Middle frontal gyrus (tissue), 1 donor: ENCODE measurements at regions not wholly inside any gene's neighbourhood (a gene's known extent, or its start where the extent isn't known, plus 50 kb on each side); places are given as distances from the start of the nearest gene placed in this dataset.

Experiments
- DNase-seq: peaks from one replicate; pipeline ENCODE4 v3.0.0-alpha.2; 2015; ENCODE audit warnings: low spot score; ENCODE audit errors: extremely low spot score

DNA sequence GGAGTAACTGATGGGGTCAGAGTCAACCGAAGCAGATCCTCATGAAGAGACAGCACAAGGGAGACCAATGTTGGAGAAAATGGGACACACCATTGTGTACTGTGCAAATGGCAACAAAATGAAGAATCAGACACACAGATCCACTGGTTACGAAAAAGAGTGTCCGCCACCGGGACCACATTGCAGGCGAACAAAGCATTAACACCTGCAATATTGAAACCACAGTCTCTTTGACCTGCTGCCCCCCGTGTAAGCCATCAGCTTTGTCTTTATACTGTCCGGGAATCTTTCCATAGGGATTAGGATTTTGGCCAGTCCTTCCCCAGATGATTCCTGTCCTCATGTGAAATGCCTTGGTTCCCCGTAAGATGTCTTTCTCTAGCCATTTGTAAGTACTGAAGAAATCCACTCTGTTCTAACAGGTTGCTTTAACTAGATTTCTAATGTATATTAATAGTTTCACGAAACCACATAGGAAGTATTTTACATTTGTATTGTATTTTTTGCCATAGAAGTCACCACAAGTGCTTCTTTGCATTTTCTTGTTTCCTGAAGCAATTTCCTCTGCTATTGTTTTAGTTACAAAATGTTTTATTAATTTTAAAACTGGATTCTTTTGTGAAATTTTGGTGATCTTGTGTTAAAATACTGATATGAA, 140.8 kb upstream of the NFE2L3 start:
- DNase-seq = no peak

DNA sequence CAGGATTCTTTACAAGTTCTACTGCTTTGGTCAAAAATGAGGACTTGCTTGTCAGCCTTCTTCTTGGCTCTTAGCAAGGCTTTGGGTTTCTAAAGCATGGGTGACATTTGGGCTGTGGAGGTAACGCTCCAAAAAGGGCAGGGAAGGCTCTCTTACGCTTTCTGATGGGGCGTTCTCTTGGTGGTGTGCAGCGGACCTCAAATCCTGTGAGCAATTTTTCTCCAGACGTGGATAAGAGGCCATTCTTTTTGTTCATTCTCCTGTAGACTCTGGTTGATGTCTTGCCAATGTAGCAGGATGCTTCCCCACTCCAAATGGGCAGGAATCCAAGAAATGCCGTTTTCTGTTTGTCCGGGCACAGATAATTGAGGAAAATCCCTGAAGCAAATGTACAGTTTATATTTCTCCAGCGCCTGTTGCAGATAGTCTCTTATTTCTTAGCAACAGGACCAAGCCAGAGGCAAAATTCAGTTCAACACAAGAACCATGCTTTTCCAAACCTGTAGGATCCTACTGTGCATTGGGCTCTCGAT, 138.4 kb upstream of the NFE2L3 start:
- no peak for DNase-seq

DNA sequence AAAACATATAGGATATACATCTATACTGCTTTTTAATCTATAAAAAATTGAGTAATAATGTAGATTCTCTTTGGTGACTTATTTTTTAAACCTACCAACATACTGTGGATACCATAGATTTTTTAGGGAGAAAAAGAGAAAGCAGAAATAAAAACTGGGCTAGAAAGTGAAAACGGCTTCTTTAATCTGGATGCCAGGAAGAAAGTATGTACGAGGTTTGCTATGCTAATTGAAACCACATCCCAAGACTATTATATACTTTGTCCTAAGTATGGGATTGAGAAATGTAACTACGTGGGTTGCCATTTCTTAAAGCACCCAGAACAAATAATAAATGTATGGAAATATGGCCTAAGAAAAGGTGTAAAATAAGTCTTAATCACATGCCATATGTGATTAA, 129.0 kb upstream of the NFE2L3 start:
- no peak for DNase-seq

DNA sequence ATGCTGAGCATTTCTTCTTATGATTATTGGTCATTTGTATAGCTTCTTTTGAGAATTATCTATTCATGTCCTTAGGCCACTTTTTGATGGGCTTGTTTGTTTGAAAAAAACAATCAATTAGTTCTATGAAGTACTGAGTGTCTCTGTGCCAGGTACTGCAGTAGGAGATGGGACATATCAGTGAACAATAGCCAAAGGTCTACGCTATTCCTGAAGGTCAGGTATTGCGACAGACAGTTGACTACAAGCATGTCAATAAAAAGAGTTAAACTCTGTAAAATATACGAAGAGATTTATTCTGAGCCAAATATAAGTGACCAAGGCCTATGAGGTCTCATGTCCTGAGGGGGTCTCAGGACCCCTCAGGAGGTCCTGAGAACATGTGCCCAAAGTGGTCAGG, 122.1 kb upstream of the NFE2L3 start:
- no peak for DNase-seq

DNA sequence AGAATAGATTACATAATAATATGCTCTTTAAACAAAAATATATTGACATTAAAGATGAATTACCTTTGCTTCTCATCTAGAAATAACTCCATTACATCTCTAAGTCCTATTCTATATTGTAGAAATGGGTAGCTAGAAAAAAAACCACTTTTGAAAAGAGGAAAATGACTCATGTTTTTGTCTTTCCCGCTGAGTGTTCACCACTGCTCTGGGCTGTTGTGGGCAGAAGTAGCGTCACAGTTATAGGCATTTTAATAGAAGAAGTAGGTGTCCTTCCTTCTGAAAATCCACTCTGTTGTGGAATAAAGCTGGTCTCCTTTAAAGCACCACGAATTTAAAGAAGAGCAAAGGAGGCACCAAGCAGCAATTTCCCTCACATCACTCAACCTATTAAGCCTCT, 117.6 kb upstream of the NFE2L3 start:
- no peak for DNase-seq

DNA sequence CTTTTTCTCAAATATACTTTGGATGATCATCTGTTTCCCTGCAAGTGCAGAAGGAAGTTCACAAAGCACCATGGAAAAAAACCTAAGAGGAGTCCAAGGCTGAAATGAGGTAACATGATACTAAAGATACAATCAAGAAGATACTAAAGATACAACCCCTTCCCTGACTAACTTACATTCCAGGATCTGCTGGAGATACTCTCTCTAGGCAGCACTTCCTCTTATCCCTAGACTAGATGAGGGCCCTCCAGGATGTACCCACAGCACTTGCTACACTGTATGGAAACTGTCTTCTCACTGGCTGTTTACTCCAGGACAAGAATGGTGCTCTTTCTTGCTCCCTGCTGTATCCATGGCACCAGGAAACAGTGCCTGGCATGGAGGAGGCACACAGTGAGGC, 116.4 kb upstream of the NFE2L3 start:
- DNase-seq = no peak

DNA sequence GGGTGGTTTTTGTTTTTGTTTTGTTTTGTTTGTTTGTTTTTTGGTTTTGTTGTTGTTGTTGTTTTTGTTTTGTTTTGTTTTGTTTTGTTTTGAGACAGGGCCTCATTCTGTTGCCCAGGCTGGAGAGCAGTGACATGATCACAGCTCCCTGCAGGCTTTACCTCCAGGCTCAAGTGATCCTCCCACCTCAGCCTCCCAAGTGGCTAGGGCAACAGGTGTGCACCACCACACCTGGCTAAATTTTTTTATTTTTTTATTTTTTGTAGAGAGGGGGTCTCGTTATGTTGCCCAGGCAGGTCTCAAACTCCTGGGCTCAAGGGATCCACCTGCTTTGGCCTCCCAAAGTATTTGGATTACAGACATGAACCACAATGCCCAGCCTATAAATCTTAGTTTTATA, 115.9 kb upstream of the NFE2L3 start:
- no peak for DNase-seq

DNA sequence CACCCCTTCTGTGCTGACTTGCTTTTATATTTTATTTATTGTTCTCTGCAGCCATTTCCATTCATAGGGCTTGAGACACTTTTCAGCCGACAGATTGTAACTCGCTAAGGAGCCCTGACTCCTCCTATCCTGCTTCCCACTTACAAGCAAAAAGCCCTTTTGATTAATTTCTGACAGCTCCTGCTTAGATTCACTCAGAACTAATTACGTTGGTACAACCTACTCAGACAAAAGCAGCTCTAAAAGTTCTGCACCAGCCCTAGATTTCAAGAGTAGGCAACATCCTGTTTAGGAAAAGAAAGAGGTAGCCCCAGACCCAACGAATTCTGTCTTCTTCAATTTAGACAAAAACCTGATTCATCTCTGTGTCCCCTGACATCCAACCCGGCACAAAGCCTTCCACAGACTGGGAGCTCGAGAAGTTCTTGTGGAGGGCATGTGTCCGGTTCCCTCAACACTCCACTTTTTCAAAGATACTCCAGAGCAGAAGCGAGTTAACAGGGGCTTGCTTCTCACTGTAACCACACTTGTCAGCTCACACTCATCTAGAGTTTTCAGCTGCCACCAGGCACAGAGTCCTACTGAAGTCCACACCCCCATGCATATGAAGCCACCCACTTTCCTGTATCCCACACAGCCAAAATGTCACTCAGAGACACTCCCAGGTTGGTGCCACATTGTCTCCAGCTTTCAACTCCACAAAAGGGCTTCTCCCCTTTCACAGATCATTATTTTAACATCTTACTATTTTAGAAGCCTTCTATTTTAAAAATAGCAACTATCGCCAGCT, 113.6 kb upstream of the NFE2L3 start:
- no peak for DNase-seq

DNA sequence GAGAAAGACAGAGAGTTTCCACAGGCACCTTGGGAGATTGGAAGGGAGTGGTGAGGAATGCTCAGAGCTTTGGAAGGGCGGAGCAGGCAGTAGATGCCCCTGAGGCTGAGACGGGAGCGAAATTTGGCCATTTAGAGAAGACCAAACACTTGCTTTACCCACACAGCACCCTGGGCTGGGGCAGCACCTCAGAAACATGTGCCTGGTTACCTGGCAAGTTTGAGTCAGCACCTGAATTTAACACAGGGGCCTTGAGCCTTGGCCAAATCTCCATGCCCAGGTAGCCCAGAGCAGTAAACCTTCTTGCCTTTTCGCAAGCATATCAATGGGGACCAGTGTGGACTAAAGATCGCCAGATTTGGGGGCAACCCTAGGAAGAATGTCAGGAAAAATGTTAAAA, 111.9 kb upstream of the NFE2L3 start:
- DNase-seq = no peak

DNA sequence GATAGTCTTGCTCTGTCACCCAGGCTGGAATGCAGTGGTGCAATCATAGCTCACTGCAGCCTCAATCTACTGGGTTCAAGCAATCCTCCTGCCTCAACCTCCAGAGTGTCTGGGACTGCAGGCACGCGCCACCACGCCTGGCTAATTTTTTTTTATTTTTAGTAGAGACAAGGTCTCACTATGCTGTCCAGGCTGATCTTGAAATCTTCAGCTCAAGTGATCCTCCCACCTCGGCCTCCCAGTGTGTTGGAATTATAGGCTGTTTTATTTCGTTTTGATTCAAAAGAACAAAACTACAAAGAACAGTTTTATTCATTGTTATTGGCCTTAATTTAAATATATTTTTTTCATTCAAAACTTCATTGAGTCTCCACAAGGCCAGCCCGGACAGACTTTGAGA, 109.8 kb upstream of the NFE2L3 start:
- no peak for DNase-seq

DNA sequence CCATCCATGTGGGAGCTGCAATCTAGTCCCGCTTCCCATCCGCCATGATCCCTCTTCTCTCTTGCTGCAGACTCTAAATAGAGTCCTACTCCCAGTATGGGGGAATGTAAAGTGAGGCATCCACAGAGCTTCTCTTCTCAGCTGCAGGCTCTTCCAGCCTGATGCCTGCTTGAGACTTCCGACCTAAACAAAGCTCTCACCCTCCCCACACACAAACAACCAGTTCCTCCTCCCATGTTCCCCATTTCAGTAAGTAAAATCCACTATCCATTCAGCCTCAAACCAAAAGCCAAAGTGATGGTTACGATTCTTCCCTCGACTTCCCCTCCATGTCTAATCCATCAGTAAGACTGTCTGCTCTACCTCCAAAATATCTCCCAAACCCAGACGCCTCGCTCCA, 108.2 kb upstream of the NFE2L3 start:
- DNase-seq = no peak

DNA sequence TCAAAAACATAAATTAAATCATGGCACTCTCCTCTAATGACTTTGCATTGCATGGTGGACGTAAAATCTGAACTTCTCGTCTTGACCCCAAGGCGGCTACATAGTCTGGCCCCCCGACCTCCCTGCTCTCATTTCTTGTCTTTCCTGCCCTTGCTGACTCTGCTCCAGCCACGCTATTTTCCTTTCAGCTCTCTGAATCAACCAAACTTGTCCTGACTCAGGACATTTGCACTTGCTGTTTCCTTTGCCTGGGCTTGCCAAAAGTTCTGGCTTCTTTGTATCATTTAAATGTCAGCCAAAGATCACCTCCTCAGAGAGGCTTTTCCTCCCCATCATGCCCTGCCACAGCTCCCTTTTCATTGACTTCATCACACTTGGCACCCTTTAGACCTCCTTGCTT, 107.7 kb upstream of the NFE2L3 start:
- no peak for DNase-seq

DNA sequence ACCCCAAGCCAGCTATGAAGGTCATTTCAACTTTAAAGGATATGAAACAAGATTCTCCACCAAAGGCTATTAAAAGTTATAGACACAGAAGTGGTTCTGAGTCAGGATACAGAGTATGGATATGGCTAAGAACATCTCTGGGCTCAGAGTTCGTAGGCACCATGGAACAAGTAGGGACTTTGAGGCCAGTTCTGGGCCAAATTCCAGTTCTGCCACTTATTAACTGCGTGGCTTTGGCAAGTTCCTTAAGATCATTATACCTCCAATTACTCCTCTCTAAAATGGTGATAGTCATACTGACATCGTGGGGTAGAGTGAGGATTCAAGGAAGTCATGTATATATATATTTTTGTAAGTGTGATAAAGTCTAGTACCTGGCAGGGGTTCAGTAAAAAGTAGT, 105.8 kb upstream of the NFE2L3 start:
- no peak for DNase-seq

DNA sequence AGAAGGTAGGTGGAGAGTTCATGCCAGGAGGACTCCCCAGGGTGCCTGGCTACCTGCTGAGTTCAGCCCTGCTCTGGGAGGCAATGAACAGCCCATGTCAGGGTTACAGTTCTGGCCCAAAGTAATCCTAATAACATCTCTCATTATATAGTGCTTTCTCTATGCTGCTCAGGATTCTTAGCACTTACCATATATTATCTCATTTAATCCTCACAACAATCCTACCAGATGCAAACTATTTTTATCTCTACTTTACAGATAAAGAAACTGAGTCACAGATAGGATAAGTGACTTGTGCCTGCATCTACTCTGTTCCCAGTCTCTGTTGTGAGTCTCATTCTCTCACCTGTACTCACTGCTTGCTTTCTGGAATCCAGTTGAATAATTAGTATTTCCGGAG, 105.1 kb upstream of the NFE2L3 start:
- DNase-seq = no peak

DNA sequence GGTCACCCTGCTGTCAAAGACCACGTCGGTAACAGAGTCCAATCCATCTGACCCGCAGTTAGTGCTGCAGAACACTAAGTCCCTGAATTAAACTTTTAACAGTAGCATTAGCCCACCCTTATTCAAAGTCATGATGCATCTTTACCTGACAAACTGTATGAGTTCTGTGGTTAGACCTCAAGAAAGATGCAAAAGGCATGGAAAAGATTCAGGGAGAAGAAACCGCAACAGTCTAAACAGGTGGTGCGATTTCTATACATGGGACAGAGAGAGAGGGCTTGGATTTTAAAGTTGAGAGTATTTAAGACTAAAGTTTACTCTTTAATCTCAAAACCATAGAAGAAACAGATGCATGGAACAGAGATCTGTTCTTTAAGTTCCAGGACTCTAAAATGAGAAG, 103.3 kb upstream of the NFE2L3 start:
- no peak for DNase-seq

DNA sequence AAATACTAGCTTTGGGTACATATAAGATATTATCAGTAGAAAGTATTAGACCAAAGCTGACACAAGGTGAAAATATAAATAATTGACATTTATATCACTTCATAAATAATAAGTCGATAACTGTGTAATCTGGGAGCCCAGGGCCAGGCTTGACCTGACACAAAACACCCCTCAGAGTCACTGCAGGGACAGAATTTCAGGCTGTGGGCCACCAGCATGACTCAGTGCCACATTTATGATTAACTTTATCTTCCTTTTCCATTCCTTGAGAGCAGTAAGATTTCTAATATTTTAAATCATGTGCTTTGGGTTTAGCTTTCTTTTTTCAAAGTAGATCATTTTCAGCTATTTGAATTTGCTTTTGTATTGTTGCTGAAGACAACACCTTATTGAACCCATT, 102.9 kb upstream of the NFE2L3 start:
- no peak for DNase-seq

DNA sequence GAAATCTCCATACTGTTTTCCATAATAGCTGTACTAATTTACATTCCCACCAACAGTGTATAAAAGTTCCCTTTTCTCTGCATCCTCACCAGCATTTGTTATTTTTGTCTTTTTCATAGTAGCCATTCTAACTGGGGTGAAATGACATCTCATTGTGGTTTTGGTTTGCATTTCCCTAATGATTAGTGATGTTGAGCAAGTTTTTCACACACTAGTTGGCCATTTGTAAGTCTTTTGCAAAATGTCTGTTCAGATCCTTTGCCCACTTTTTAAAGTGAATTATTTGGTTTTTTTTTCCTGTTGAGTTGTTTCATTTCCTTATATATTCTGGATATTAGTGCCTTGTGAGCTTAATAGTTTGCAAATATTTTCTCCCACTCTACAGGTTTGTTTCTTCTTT, 101.0 kb upstream of the NFE2L3 start:
- no peak for DNase-seq

DNA sequence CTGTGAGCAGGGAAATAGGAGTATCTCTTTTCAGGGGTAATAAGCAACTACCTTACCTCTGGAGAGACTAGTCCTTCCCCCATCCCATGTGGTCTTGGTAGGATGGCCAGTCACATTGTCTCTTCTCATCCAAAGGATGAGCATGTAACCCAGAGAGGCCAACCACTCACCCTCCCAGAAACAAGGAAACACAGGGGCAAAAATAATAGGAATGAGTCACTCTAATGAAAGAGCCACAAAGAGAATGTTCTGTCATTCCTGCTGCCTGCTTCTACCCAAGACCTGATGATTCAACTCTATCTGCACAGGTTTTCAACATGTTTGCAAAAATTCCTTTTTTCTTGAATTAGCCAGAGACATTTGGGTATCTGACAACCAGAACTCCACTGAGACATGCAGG, 99.3 kb upstream of the NFE2L3 start:
- DNase-seq = no peak

DNA sequence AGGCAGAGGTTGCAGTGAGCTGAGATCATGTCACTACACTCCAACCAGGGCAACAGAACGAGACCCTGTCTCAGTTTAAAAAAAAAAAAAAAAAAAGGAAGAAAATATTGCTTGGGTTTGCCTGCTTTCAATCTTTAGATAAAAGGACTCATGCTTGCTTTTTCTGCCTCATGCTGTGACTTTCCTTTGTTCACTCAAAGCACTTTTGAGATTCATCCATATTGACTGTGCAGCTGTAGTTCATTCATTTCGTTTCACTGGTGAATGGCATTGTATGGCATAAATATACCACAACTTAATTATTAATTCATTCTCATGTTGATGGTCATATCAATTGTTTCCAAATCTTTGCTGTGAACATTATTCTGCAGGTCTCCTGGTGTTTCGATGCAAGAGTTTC, 97.6 kb upstream of the NFE2L3 start:
- DNase-seq = no peak

DNA sequence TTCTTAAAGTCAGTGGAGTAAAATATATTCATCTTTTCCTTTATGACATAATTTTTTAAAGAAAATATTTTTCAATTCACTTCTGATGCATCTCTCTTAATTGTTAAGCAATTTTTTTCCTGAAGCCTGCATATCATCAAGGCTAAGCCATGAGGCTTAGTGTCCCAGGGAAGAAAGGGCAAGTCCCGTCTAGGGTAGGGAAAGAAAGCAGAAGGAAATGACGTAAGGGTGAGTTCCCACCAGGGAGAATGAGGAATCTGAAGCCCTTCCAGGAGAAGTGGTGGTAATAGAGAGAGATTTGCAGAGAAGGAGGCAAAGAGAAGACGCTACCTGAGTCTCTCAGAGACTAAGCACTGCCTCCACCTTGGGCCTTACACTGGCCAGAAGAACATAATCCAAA, 96.8 kb upstream of the NFE2L3 start:
- no peak for DNase-seq

DNA sequence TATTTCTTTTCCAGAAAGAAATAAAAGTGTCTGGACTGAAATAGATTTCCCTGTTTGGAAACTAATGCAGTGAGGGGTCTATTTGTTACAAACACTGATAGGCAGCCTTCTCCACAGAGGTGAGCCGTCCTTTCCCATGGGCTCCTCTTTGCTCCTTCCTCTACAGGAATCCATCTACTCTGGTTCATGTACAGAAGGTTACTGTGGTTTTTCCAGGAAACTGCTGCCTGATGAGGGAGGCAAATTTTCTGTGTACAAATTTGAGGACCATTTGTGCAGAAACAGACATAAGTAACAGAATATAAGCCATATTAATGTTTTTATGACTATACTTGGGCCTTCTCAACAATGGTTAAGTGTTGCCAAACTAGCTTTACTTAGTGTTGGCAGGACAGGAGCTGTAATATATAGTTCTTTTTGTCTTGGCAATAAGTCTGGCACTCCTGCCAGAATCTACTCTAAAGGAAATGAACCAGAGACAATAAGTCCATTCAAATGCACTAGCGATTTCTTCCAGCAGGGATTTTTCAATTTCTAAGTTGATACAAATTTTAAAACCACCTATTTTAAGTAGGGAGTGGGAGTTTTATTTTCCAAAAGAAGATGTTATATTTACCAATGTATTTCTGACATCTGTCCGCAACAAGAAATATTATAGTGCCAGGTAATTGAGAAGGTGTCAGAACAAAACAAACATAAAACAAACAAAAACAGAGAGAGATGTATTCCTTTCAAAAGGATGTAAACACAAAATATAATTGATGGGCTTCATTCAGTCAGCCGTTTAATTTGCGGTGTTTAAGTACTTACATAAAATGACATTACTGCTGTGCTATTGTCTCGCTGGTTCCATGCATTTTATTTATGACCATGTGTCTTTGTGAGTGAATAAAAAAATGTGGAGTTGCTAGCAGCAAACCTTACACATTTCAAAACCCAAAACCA, 91.0 kb upstream of the NFE2L3 start:
- DNase-seq = no peak
